ENCODE measurements at regions not wholly inside any gene's neighbourhood (a gene's known extent, or its start where the extent isn't known, plus 50 kb on each side); places are given as distances from the start of the nearest gene placed in this dataset.

GRCh38 chr2:77838441-77838840 lies 316.3 kb upstream of the LRRTM4 start:
- Histone ChIP-seq H2AFZ (replicated peaks; ENCODE audit: low read length, poor library complexity) (no peak overlapping the region), H2AK5ac (ENCODE audit: low read depth, low read length) (no peak overlapping the region), H4K20me1 (ENCODE audit: insufficient read depth, low read length) (no peaks in the 10 kb centered on the region), H4K8ac (ENCODE audit: low read depth in 2 of 2, low read length in 2 of 2) (no peak overlapping the region), H3K9ac (ENCODE audit: low read depth, low read length) (no peak overlapping the region), H3K14ac (replicated peaks; ENCODE audit: low read depth, low read length) (no peak overlapping the region), H3K9me1 (ENCODE audit: insufficient read depth, low read length) (no peaks in the 10 kb centered on the region), H4K91ac (ENCODE audit: insufficient read depth, low read depth, low read length) (no peak overlapping the region), H2BK5ac (ENCODE audit: low read depth, low read length, poor library complexity, severe bottlenecking) (no peak overlapping the region), H3K27me3 (ENCODE audit: control insufficient read depth, insufficient read depth, low read length) (no peaks in the 10 kb centered on the region), H3K56ac (ENCODE audit: extremely low read depth, insufficient read depth, low read length) (no peak overlapping the region), H2BK20ac (ENCODE audit: low read depth, low read length) (no peak overlapping the region), H3K79me1 (ENCODE audit: low read depth in 1 of 2, low read length in 2 of 2) (no peaks in the 10 kb centered on the region), H2AK9ac (replicated peaks; ENCODE audit: low read depth, low read length, poor library complexity) (no peak overlapping the region), H3K18ac (ENCODE audit: low read depth, low read length) (no peak overlapping the region), H3K36me3 (ENCODE audit: control insufficient read depth, insufficient read depth, low read length) (no peaks in the 10 kb centered on the region), H2BK120ac (ENCODE audit: low read depth, low read length) (no peak overlapping the region), H3K4me3 (ENCODE audit: insufficient read depth, low read depth, low read length) (no peak overlapping the region), H3K4me1 (ENCODE audit: control insufficient read depth, insufficient read depth, low read length) (no peaks in the 10 kb centered on the region), H3K4ac (ENCODE audit: low read depth, low read length) (no peak overlapping the region), H3K4me2 (ENCODE audit: low read depth, low read length) (no peak overlapping the region), H4K5ac (ENCODE audit: low read depth, low read length) (no peak overlapping the region), H3K9me3 (ENCODE audit: control insufficient read depth, insufficient read depth, low read length) (peaks cover 11% of the 10 kb centered on the region), H2BK15ac (ENCODE audit: low read depth, low read length) (no peak overlapping the region), H3K23ac (ENCODE audit: low read depth, low read length) (no peak overlapping the region), H3K27ac (ENCODE audit: insufficient read depth, low read length) (no peak overlapping the region)
- ATAC-seq (ENCODE audit: low read depth) (no peak), DNase-seq (no peak)
- POLR2A ChIA-PET (ENCODE audit: unreplicated experiment) = no interaction called here
- dilution Hi-C loops (cut with HindIII; ENCODE audit: low sequenced_read_pairs, unreplicated experiment) (no loop called here), intact Hi-C loops (cut with micrococcal nuclease) (no loop called here), in situ Hi-C loops (cut with MboI; ENCODE audit: low sequenced_read_pairs) (no loop called here)
- CTCF ChIA-PET = no interaction called here
- no peak for TF ChIP-seq MAFK (IDR thresholded peaks at IDR 0.05; ENCODE audit: low read depth, low read length)
- TF ChIP-seq BHLHE40 (IDR thresholded peaks at IDR 0.05; ENCODE audit: low read depth, low read length) = no peak
- no peak for TF ChIP-seq FOS (IDR thresholded peaks at IDR 0.05; ENCODE audit: low read depth, low read length)
- no peak for TF ChIP-seq CHD1 (IDR thresholded peaks at IDR 0.05; ENCODE audit: low read depth, low read length)
- no peak for TF ChIP-seq POLR2A (IDR thresholded peaks at IDR 0.05; ENCODE audit: low read depth, low read length)
- TF ChIP-seq RFX5 (IDR thresholded peaks at IDR 0.05; ENCODE audit: low read depth, low read length) = no peak
- BruUV-seq (replicated peaks) = no TSS peak

All from IMR-90 (cell line).